Stimulated activated CD8-positive, alpha-beta memory T cell treated with anti-CD3 and anti-CD28 coated beads, Interleukin-2, amount 100 ng/mL, for 1 hour (primary cell): ENCODE measurements at regions not wholly inside any gene's neighbourhood (a gene's known extent, or its start where the extent isn't known, plus 50 kb on each side); places are given as distances from the start of the nearest gene placed in this dataset.
"Not testable (repeated sequence)": the region's sequence is repeated elsewhere in the genome, so short reads cannot be mapped to it uniquely, and the experiment has no call there.

ENCODE experiments used
- DNase-seq, 2 donors: peaks; one replicate each; pipeline ENCODE4 v3.0.0-alpha.2; 2020; ENCODE audit warnings: low read depth in 2 of 2

- no peak for DNase-seq
These were observed 141.3 kb downstream of the PSAT1 start for GRCh38 chr9:78438211-78438610.

GRCh38 chr9:78438780-78439179 lies 141.9 kb downstream of the PSAT1 start:
- DNase-seq, result no peak

GRCh38 chr9:78439190-78439865 lies 142.4 kb downstream of the PSAT1 start:
- DNase-seq, result peak; percentile 4 to 23

GRCh38 chr9:78439866-78440830 lies 143.2 kb downstream of the PSAT1 start:
- no peak for DNase-seq

GRCh38 chr9:78441396-78441795 lies 144.5 kb downstream of the PSAT1 start:
- no peak for DNase-seq

GRCh38 chr9:78441822-78442431 lies 145.0 kb downstream of the PSAT1 start:
- DNase-seq, result no peak

GRCh38 chr9:78442577-78442976 lies 145.7 kb downstream of the PSAT1 start:
- not testable (repeated sequence) for DNase-seq

- no peak for DNase-seq
These were observed 147.0 kb downstream of the PSAT1 start for GRCh38 chr9:78443946-78444345.

GRCh38 chr9:78448960-78449673 lies 152.2 kb downstream of the PSAT1 start:
- DNase-seq, result no peak

- DNase-seq, result no peak
These were observed 156.5 kb downstream of the PSAT1 start for GRCh38 chr9:78453450-78453849.

GRCh38 chr9:78462611-78463010 lies 165.7 kb downstream of the PSAT1 start:
- no peak for DNase-seq

GRCh38 chr9:78463750-78464149 lies 166.8 kb downstream of the PSAT1 start:
- no peak for DNase-seq

- DNase-seq, result no peak
These were observed 171.3 kb downstream of the PSAT1 start for GRCh38 chr9:78468231-78468630.

- DNase-seq, result no peak
These were observed 172.2 kb downstream of the PSAT1 start for GRCh38 chr9:78468974-78469576.

GRCh38 chr9:78470216-78470615 lies 173.3 kb downstream of the PSAT1 start:
- DNase-seq, result no peak

- DNase-seq, result no peak
These were observed 173.8 kb downstream of the PSAT1 start for GRCh38 chr9:78470741-78471140.

GRCh38 chr9:78472111-78472510 lies 175.2 kb downstream of the PSAT1 start:
- DNase-seq, result no peak

GRCh38 chr9:78479441-78479840 lies 182.5 kb downstream of the PSAT1 start:
- DNase-seq, result no peak

- DNase-seq, result no peak
These were observed 189.7 kb downstream of the PSAT1 start for GRCh38 chr9:78486661-78487060.

- DNase-seq, result no peak
These were observed 193.3 kb downstream of the PSAT1 start for GRCh38 chr9:78490231-78490630.

GRCh38 chr9:78491402-78491801 lies 194.5 kb downstream of the PSAT1 start:
- DNase-seq, result no peak
